Upper lobe of left lung (tissue), 4 donors: ENCODE measurements at regions not wholly inside any gene's neighbourhood (a gene's known extent, or its start where the extent isn't known, plus 50 kb on each side); places are given as distances from the start of the nearest gene placed in this dataset.

Experiments
- CTCF ChIP-seq, 6 experiments: fragments of 450-650 bp in 4 of 6; fragments of 200-600 bp in 2 of 6; sonication (generic) in 2 of 6; IDR thresholded peaks; one replicate each; pipeline ENCODE4 v1.5.1; 2016 to 2019; ENCODE audit warnings: antibody characterized with exemption in 6 of 6
- POLR2A ChIP-seq, 4 donors: fragments of 450-650 bp; IDR thresholded peaks; one replicate each; pipeline ENCODE4 v1.5.1; 2016 to 2017; ENCODE audit warnings: antibody characterized with exemption in 4 of 4, mild to moderate bottlenecking in 2 of 4
- POLR2AphosphoS5 ChIP-seq, 2 donors: sonication (generic); formaldehyde crosslinking; IDR thresholded peaks; one replicate each; pipeline ENCODE4 v1.5.1; 2017; ENCODE audit warnings: antibody characterized with exemption in 2 of 2

GRCh38 chr9:82894548-82894947 lies 168.4 kb downstream of the RASEF start:
- no peak for TF ChIP-seq POLR2A (IDR thresholded peaks at IDR 0.05)
- no peak for TF ChIP-seq CTCF (IDR thresholded peaks at IDR 0.05)
- no peak for TF ChIP-seq POLR2AphosphoS5 (IDR thresholded peaks at IDR 0.05)
